ENCODE measurements at regions not wholly inside any gene's neighbourhood (a gene's known extent, or its start where the extent isn't known, plus 50 kb on each side); places are given as distances from the start of the nearest gene placed in this dataset.

DNA sequence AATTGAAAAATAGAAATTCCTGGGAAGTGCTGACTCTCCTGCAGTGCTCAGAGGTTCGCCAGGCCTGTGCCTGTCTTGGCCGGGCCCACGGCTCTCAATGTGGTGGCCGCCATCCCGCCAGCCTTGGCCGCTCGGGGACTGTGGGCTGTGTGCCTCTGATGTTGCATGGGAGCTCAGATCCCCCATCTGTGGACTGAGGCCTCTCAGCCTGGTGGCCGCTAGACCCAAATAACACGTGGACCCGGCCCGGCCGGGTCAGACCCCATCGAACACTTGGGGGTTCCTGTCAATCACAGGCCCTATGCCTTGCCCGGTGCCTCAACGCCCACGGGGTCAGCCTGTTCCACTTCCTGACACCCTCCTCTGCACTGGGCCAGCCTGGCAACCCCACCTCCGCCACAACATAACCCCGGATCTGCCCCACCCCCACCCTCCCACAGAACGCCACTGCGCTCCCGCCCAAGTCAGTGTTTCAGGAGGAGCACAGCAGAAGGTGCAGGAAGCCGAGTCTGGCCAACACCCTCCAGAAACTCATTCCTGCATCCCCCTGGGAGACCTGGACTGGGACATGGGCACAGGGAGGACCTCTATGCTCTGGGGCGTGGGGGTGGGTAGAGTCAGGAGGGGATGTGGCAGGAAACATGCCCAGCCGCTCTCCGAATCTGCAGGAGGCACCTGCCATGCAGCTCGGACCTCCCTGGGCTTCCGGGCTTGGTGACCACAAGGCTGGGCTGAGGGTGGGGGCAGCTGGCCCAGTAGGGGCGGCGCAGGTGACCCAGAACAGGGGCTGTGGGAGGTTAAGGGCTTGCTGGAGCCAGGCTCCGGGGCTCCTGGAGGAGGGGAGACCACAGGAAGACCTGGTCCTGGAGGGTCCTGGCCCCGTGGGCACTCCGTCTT, 98.7 kb upstream of the BHLHE23 start:
- ATAC-seq (peak in 1 of 4 donors; percentile 15), DNase-seq (peak in 2 of 5 donors; percentile 13 to 55)
- WGBS, 4 donors, result 75 to 79% (median 78%) methylated on average over 24 to 32 of the region's 32 CpGs

GRCh38 chr20:63104312-63105181, 97.8 kb upstream of the BHLHE23 start:
- no peaks in the 10 kb centered on the region for H3K36me3 ChIP-seq
- H3K27ac ChIP-seq, result no peak overlapping the region
- peaks cover 0 to 13% (median 4%) of the 10 kb centered on the region in 12 donors for H3K9me3 ChIP-seq
- peaks cover 0 to 15% (median 1%) of the 10 kb centered on the region in 12 donors for H3K4me1 ChIP-seq
- peak in 2 of 5 donors; percentile 10 to 48 for DNase-seq
- no peak for ATAC-seq
- peaks cover 3 to 24% (median 12%) of the 10 kb centered on the region in 9 donors for H3K27me3 ChIP-seq
- no peak for TF ChIP-seq POLR2A (IDR thresholded peaks at IDR 0.05)
- TF ChIP-seq, protein P1, sequence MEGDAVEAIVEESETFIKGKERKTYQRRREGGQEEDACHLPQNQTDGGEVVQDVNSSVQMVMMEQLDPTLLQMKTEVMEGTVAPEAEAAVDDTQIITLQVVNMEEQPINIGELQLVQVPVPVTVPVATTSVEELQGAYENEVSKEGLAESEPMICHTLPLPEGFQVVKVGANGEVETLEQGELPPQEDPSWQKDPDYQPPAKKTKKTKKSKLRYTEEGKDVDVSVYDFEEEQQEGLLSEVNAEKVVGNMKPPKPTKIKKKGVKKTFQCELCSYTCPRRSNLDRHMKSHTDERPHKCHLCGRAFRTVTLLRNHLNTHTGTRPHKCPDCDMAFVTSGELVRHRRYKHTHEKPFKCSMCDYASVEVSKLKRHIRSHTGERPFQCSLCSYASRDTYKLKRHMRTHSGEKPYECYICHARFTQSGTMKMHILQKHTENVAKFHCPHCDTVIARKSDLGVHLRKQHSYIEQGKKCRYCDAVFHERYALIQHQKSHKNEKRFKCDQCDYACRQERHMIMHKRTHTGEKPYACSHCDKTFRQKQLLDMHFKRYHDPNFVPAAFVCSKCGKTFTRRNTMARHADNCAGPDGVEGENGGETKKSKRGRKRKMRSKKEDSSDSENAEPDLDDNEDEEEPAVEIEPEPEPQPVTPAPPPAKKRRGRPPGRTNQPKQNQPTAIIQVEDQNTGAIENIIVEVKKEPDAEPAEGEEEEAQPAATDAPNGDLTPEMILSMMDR (IDR thresholded peaks at IDR 0.05), result no peak
- WGBS, 4 donors, result 75 to 78% (median 76%) methylated on average over 13 to 19 of the region's 19 CpGs
- no peak overlapping the region for H3K4me3 ChIP-seq
- intact Hi-C loops (cut with DNase I), result loop anchor here in 1 of 10 donors (5.0 kb wide), 1 partner anchor 53 kb away; no protein-coding TSS in a partner anchor

More for the DNA sequence above, 98.7 kb upstream of the BHLHE23 start:
- no peaks in the 10 kb centered on the region for H3K36me3 ChIP-seq
- H3K4me1 ChIP-seq, result peaks cover 0 to 15% (median 1%) of the 10 kb centered on the region in 12 donors
- intact Hi-C loops (cut with DNase I), result no loop called here
- no peak for TF ChIP-seq POLR2A (IDR thresholded peaks at IDR 0.05)
- TF ChIP-seq, protein P1 (IDR thresholded peaks at IDR 0.05), result no peak
- H3K27me3 ChIP-seq, result peaks cover 0 to 15% (median 3%) of the 10 kb centered on the region in 9 donors
- no peak overlapping the region for H3K4me3 ChIP-seq
- H3K9me3 ChIP-seq, result peaks cover 0 to 13% (median 4%) of the 10 kb centered on the region in 12 donors
- H3K27ac ChIP-seq, result peak overlapping the region in 1 of 12 donors; percentile 67

- H3K4me3 ChIP-seq, result no peak overlapping the region
- no peaks in the 10 kb centered on the region for H3K36me3 ChIP-seq
- peaks cover 0 to 15% (median 1%) of the 10 kb centered on the region in 12 donors for H3K4me1 ChIP-seq
- intact Hi-C loops (cut with DNase I), result loop anchor here in 1 of 10 donors (5.0 kb wide), 1 partner anchor 54 kb away; no protein-coding TSS in a partner anchor
- peaks cover 3 to 29% (median 14%) of the 10 kb centered on the region in 9 donors for H3K27me3 ChIP-seq
- H3K27ac ChIP-seq, result no peak overlapping the region
- peaks cover 0 to 12% (median 4%) of the 10 kb centered on the region in 12 donors for H3K9me3 ChIP-seq
- ATAC-seq, result no peak
- TF ChIP-seq, protein P1 (IDR thresholded peaks at IDR 0.05), result no peak
- no peak for TF ChIP-seq POLR2A (IDR thresholded peaks at IDR 0.05)
- WGBS, 4 donors, result 68 to 77% (median 71%) methylated on average over 19 to 21 of the region's 21 CpGs
- DNase-seq, result peak in 2 of 5 donors; percentile 16 to 28
Measured at GRCh38 chr20:63103402-63104311, 96.9 kb upstream of the BHLHE23 start.
